ENCODE measurements at regions not wholly inside any gene's neighbourhood (a gene's known extent, or its start where the extent isn't known, plus 50 kb on each side); places are given as distances from the start of the nearest gene placed in this dataset.

DNA sequence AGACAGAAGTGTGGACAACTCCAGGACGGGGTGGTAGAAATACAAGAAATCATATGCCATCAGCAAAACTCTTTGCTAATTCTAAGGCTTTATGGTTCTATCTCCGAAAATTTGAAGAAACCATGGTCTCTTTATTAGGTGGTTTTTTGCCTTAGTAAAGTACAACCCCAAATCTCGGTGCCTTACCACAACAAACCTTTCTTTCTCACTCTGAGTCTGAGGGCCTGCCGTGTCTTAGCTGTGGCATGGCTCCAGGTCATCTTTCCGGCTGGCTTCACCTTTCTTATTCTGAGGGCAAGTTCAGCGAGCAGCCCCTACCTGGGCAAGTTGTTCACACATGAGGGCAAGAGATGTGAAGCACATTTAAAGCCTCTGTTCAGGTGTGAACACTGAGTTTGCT, 280.6 kb downstream of the TTLL7 start:
- DNase-seq = no peak

DNA sequence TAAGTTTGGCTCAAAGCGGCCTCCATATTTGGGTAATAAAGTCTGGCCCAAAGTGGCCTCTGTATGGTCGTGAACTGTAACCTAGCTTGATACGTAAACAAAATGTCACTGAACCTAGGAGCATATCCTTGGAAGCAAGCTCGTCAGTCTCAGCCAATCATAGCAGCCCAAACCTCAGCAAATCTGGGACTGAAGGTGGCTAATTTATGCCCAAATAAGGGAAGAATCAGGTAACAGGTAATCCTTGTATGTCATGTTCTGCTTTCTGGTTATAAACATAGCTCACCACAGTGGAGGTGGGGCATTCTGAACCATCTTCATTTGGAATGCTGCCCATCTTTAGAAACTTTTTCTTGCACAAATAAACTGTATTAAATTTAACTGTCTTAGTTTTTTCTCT, 281.1 kb downstream of the TTLL7 start:
- DNase-seq = no peak

DNA sequence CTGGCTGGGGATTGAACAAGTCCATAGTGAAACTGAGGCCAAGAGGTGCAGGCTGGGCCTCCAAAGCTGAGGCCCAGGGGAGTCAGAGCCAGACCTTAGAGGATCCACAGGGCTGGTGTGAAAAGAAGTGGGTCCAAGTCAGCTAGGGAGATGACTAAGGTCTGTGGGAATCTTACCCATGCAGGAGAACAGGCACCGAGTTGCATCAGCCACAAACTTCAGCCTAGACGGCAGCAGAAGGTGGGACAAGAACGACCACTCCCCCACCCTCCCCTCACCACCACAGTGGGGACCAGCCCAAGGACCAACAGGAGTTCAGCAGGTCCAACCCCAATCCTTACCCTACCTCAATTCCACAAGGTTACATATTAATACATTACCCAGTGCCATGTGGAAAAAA, 282.3 kb downstream of the TTLL7 start:
- no peak for DNase-seq

DNA sequence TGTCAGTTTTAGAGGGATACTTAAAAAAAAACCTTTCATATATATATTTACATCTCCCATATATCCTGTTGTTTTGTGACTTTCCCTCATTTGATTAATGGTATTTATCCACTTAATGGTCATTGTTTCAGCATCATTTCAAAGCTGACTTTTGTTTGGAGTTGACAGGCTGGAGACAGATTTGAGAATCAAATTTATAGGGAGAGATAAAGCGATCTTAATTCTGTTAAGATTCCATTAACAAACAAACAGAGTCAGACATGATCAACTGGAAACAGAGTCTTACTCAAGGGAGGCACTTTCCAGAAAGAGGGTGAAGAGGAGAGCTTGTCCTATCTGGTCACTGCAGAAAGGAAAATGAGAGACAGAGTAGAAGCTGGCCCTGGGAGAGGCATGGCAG, 283.4 kb downstream of the TTLL7 start:
- DNase-seq = no peak

DNA sequence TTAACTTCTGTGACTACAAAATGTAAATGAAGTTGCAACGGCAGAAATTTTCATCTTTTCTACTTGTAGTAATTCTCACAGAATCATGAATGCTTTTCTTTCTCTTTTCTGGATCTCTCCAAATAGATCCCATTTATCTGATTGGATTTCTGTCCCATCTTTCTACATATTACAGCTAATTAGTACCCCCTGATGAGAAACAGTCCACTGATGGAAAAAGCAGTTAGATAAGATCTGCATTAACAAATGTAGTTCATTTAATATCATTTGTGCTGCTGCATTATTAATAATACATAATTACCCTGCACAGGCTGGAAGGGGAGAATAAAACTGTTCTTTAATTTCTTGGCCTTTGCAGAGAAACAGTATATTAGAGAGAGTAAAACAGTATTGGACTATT, 289.3 kb downstream of the TTLL7 start:
- DNase-seq = no peak

DNA sequence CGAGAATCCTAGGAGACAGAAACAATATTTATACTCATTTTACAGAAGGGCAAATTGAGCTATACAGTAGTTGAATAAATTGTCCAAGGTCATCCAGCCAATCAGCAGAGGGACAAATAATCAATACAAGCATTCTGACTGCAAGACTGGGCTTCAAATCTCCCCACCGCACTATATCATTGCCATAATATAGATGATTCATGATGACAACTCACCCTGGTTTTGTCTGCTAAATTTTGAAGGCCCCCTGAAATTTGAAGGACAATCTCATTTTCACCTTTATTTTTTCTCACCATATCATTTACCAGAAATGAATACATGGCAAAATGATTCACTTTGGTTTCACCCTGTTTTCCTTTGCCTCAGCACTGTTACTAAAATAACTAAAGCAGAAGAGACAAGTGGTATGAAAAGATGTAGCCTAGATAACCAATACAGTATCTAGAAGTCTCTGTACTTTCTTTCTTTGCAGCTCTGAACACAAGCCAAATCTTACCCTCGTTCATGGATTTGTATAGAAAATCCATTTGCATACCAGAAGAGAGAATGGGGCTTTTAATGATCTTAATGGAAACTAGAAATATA, 292.5 kb downstream of the TTLL7 start:
- no peak for DNase-seq

DNA sequence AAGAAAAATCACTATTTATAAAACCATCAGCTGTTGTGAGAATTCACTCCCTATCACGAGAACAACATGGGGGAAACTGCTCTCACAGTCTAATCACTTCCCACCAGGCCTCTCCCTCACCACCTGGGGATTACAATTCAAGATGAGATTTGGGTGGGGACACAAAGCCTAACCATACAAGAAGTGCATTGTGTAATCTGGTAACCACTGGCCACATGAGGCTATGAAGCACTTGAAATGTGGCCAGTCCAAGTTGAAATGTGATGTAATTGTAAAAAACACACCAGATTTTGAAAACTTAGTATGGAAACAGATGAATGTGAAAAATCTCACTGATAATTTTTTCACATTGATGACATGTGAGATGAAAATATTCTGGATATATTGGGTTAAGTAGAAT, 293.8 kb downstream of the TTLL7 start:
- no peak for DNase-seq

DNA sequence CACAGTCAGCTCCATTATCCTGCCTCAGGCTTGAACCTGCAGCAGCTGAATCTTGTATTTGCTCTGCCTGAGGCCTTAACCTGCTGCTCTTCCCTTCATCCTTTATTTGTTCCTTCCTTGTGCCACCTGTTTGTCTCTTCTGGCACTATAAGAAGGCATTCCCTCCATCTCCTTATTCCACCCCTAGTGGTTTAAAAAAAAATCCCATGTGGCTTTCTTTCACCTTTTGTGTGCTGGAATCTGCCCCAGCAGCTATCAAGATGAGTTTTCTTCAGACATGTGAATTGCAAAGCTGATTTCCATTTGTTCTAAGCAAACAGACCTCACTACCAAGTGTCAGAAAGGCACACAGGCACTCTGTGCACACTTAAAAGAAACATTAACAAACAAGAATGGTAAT, 294.6 kb downstream of the TTLL7 start:
- no peak for DNase-seq

DNA sequence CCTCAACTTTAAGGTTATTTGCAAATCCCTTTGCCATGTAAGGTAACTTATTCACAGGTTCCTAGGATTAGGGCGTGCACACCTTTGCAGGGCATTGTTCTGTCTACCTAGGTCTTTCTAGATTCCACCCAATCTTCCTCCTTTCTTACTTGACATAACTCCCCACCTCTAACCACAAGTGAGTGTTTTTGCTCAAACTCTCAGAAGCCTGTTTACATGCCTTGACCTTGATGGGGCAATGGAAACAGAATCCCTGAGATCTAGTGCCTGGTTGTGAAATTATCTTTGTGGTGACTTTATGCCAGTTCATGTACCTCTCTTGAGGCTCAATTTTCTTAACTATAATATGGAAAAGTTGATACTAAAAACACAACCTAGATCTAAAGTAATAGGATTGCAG, 296.6 kb downstream of the TTLL7 start:
- no peak for DNase-seq

DNA sequence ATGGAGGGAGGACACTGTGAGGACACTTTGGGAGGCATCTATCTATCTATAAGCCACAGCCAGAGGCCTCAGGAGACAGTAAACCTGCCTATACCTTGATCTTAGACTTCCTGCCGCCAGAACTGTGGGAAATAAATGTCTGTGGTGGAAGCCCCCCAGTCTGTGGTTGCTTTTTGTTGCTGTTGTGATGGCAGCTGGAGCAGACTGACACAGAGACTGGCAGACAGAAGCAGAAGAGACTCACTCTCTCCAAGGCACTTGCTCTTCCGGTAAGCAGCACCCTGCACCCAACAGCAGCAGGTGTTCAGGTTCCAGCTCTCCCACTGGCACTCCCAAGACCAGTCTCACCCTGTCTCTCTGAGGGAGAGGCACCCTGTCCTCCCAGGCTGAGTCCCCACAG, 297.6 kb downstream of the TTLL7 start:
- DNase-seq = no peak

DNA sequence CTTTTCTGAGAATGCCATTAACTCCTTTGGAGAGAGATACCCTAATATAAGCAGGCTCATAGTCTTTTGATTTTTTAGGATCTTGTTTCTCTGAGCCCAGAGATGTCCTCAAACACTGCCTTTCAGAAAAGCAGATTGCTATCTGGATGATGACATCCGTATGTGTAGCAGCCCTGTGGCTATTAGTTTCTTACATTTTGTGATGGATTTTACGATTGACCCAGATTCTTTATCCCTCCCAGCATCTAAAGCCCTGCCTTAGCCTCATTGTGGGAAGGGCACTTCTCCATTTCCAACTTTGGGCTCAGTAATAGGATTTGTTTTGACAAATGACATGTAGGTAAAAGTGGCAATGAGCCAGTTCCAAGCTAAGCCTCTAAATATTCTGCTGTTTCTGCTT, 300.3 kb downstream of the TTLL7 start:
- DNase-seq = no peak

DNA sequence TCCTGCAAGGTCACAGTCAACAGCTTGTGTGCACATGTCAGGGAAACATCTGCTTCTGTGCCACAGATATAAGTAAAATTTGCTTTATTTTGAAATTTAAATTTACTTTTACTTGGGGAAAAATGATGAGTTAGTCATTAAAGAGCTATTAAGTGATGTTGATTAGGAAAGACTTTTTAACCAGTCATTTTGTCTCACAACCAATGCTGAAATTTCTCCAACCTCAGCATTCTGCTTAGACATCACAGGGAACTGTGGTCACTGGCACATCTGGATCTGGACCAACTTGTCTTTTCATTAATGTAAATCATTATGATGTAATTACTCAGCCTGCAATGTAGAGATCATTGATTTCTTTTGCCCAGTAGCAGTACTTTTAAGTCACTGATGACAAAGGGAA, 301.0 kb downstream of the TTLL7 start:
- no peak for DNase-seq

DNA sequence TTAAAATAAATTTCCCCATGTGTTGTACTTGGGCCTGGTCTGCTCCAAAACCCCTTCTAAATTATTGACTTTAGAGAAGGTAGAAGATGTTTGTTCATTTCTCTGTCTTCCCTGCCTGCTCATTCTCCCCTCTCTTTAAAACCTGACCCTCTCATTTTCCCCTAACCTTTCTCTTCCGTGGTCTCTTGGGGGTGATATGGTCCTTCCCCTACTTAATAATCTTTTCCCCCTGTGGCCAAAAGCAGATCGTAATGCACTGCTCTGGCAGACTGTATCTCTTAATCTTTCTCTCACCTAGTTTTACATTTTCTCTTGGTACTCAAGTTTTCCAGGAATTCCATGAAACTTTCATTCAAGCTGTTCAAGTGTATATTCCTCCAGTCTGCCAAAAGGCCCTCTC, 301.7 kb downstream of the TTLL7 start:
- DNase-seq = no peak

DNA sequence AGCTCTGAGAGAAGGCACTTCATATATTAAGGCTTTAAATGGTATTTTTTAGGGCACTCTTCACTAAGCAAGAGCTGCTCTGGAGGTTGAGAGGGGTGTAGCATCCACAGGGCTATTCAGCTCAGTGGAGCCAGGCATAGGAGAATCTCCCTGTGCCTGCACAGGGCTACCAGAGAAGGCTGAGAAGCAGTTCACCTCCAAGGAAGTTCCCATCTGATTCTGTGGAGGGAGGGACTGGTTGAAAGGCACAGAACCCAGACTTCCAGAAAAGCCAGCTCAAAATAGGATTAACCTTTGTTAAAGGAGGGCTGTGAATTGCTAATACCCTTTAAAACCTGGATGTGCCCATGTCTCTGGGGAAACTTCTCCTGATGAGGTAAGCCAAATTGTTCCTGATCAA, 304.5 kb downstream of the TTLL7 start:
- no peak for DNase-seq

DNA sequence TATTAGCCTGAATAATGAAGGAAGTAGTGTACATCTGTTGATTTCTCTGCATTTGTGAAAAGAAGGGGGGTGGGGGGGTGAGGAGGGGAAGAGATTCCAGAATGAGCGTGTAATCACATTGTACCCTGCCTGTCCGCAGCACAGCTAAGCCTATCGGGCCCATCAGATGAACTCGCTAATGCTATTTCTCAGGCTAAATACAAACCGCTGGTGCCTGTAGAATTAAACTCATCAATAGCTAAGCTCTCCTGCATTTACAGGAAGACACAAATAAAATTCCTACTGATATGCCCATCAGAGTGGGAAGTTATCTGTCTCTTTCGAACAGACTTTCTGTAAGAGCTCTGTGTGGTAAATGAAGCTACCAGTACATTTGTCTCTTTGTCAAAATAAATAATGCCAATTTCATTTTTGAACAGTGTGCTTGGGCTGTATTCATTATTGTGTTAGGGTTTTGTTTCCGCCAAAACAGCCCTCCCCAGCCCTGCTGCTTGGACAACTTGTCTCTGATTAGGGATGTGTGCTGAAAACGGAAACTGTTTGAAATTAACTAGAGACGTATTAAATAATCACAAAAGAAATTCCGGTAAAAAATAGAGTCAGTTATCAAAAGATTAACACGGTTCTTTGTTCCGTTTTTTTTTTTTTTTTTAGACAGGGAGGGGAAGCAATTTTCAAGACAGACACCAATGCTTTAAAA, 305.4 kb downstream of the TTLL7 start:
- DNase-seq = no peak

DNA sequence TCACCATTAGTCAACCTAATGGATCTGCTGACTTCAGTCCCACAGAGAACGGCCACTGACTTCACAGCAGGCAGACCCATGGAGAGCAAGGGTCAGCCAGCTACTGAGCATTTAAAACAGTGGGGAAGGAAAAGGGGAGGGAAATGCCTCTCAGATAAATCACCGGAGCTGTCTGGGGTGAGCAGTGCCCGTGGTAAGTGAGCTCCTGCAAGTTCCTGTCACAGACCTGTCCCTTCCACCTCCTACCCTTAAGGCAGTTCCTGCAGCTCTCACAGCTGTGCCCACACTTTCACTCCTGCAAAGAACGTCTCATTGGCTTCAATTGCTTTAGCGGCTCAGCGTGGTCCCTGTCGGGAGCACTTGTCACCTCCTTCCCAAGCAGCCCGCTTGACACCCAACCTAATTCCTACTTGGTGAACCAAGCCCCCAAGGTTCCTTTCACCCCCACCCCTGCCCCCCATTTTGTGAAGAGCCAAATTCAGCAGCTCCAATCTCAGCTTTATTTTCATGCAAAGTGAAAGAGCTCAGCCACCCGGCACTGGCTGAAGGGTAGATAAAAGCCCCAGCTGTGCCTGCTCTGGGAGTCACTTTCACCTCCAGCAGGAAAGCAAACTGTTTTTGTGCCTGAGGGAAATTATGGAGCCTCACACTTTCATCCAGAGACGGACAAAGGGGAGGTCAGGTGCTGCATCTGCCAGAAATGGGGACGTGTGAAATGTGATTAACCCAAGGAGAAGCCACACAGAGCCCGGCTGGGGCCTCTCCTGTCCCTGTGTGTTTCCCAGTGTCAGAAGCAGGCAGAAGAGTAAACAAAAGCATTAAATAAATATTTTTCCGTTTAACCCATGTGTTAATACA, 306.2 kb downstream of the TTLL7 start:
- no peak for DNase-seq

DNA sequence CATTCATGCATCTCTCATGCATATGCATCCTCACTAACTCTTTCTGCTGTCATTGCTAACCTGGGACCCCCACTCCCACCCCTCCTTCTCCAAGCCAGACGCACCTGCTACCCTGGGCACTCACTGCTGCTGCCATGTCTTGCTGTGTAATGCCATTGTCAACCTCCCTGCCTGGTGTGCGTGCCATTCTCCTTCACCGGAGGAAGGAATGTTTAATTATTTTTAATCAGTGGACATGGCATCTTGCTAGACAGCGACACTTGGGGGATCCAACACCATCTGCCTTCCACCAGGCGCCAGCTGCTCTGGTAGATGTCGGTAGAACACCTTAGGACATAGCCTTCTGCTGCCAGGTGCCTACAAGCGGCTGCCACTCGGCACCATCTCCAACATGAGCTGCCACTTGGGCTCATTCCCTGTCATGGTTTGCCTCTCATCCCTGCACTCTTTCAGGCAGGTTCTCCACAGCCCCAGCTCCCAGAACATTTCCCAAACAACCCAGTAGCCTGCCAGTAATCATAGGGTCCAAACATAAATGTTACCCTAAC, 306.9 kb downstream of the TTLL7 start:
- DNase-seq = no peak

DNA sequence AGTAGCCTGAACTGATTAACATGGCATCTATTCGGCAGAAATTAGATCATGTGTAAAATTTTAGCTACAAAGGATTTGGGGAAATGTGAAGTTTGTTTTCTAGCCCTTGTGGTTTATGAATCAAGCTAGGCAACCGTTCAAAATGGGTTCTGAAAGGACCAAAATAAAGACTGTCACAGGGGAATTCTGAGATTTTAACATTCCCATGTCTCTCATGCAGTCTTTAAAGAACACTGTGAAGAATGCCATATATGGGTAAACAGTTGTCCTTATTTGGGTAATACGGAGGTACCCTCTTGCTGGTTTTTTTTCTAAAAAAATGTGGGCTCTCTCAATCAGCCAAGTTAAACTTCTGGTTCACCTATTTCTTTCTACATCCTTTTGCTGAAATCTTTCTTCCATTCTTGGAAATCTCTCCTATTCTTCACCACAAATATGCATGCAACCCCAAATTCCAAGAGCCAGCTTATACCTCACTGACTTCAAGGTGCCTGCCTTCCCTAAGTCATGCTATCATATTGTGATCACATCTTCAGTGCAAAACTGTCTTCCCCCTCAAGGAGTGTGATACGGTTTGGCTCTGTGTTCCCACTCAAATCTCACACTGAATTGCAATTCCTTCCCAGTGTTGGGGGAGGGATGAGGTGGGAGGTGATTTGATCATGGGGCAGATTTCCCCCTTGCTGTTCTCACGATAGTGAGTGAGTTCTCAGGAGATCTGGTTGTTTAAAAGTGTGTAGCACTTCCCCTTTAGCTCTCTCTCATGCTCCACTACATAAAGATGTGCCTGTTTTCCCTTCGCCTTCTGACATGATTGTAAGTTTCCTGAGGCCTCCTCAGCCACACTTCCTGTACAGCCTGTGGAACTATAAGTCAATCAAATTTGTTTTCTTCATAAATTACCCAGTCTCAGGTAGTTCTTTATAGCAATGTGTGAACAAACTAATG, 308.7 kb downstream of the TTLL7 start:
- DNase-seq = no peak

DNA sequence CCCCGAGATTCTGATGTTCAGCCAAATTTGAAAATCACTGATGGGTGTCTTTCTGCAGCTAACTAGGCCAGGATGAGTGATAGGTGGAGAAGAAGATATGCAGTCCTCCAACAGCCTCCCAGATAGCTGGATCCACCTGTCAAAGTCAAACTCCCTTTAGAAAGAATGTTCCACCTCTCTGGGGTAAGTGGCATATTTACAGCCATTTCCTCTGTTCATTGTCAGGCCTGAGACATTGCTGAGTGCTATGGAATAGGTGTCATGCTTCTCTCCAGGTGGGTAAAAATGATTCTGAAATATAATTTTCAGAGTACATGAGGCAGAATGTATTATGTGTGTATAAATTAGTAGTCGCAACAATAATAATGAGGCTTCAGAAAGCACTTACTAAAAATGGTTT, 316.8 kb downstream of the TTLL7 start:
- no peak for DNase-seq

DNA sequence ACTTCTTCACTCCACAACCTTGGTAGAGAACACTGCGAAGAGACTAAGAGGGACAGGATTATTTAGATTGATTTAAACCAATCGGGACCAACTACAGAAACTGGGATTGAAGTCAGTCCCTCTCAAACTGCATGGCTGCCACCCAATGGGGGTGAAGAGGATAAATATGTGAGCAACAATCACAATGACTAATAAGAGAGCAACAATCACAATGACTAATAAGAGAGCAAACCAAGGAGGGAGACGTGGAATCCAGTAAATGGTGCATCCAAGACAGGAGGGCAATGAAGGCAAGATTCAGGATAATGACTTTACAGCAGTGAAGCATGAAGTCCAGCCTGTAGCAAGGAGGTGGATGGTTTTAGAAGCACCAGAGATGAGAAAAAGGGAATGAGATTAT, 322.8 kb downstream of the TTLL7 start:
- DNase-seq = no peak

DNA sequence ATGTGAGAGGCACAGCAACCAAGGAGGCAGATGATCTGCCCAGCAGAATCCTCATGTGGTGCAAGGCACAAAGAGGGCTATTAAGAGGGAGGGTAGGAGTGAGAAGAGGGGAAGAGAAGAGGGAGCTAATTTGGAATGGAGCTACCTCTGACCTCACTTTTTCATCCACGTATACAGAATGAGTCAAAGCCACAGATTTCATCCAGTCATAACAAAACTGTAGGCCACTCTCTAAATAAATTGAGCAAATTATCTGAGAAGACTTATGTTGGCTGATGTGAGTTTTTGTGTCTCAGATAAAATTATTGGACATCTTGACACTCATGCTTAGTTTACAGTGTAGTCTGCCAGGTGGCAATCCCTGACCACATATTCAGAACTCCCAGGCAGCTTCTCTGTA, 325.6 kb downstream of the TTLL7 start:
- no peak for DNase-seq

DNA sequence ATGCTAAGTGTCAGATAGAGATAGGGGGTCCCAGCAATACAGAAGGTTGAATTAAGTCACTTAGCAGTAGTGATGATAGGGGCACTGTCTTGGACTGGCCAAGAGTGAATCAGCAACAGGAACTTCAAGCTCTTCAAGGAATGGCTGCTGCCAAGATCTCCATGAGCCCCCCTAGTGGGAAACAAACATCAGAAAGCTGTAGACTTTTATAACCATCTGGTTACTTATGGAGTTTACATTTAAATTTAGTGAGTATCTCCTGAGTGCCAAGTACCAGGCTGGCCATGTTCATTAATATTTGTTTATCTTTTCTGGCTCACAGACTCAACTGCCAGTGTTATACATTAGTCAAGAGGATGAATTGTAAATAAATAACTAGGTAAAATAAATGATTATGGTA, 327.3 kb downstream of the TTLL7 start:
- DNase-seq = no peak
